Stimulated activated CD4-positive, alpha-beta T cell treated with anti-CD3 and anti-CD28 coated beads, Interleukin-4, amount 100 ng/mL, for 48 hours (primary cell): ENCODE measurements at regions not wholly inside any gene's neighbourhood (a gene's known extent, or its start where the extent isn't known, plus 50 kb on each side); places are given as distances from the start of the nearest gene placed in this dataset.
A peak's percentile ranks its signal among the peaks of the same experiment; 100 is the strongest.

Experiments used
- DNase-seq, 2 donors: peaks; one replicate each; pipeline ENCODE4 v3.0.0-alpha.2; 2020; ENCODE audit warnings: low read depth in 2 of 2

DNA sequence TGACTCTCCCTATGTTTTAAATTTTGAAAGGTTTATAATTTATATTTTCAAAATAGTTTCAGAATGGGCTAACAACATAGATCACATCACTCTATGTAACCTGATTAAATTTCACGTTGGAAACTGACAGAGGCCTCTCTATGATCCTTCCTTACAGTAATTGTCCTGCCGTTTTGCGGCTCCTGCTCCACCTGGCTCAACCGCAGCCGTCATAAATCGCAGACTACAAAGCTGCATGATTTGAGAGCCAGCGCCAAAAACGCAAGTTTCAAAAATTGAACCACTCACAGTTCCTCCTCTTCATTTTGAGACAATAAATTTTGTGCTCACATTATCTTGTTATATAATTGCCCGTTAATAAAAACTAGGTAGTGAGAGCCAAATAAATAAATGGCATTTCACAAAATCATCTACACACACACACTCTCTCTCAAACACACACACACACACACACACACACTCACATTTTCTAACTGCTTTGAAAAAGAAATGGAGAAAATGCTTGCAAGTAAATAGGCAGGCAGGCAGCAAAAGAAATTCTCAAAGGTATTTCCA lies 263.1 kb upstream of the PSMD7 start:
- no peak for DNase-seq

DNA sequence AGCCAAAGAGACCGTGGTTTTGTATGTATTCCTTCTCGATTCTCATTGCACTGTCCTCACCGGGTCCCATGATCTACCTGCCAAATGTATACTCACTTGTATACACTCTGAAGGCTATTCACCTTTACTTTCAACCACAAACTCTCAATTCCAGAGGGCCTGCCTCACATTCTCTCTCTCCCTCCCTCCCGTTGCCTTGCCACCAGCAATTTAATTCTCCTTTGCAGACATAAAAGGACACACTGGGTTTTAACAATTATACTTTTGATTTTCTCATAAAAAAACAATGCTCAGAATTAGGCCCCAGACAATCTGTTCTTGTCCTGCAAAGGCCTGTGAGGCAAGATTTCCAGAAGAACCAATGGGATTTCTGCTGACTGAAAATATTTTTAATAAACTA lies 265.1 kb upstream of the PSMD7 start:
- no peak for DNase-seq

DNA sequence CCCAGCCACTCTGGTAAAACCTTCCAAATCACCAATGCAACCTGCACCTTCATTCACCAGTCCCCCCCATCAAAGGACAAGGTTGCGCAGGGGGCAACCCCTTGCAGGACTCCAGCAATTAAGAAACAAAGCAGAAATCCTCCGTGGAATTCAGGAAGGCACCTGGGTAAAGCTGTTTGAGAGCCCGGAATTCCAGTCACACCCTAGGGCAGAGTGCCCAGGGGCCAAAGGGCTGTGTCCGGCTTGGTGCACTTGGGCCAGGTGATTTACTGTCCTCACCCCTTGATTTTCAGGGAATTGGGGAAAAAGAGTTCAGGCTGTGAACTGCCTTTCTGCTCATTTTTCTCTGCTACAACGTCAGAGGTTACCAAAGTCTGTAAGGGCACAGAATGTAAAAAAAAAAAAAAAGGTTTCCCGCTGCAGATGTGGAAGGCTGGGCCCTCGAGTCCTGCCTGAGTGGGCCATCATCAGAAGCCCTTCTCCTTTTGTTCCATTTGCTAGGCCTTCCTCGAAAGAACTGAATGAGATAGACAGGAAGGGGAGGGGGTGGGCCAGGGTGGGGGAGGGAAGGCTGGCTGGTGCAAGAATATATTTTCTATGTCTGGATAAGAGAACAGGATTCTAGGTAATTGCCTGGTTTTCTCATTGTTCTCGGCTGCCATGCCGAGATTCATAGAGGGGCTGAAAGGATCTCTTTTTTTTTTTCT lies 266.5 kb upstream of the PSMD7 start:
- no peak for DNase-seq

DNA sequence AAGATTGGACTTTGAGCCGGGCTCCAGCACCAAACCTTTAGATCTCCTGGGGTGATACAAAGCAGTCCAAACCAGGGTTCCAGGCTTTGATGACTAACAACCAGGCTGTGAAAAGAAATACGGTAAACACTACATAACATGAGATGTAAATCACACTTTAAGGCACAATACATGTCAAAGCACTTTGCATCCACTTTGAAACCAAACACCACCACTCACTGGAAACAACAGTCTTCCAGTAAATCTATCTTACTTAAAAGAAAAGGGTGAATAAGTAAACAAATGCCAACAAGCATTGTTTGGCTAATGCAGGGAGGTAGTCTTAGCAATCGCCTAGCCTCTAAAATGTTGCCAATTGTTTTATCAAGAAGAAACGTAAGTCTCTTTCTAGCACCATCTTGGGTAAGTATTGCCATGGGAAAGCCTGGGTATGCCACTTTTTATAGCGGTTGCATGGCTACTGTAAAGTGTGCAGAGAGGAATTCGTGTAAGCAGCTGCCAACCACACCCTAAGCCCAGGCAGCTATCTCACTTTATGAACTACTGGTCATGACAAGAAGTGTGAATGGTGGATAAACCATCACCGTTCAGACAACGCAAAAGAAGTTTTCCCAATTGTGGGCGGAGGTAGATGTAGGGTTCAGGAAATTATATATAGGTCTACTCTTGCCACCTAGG lies 267.4 kb upstream of the PSMD7 start:
- no peak for DNase-seq

DNA sequence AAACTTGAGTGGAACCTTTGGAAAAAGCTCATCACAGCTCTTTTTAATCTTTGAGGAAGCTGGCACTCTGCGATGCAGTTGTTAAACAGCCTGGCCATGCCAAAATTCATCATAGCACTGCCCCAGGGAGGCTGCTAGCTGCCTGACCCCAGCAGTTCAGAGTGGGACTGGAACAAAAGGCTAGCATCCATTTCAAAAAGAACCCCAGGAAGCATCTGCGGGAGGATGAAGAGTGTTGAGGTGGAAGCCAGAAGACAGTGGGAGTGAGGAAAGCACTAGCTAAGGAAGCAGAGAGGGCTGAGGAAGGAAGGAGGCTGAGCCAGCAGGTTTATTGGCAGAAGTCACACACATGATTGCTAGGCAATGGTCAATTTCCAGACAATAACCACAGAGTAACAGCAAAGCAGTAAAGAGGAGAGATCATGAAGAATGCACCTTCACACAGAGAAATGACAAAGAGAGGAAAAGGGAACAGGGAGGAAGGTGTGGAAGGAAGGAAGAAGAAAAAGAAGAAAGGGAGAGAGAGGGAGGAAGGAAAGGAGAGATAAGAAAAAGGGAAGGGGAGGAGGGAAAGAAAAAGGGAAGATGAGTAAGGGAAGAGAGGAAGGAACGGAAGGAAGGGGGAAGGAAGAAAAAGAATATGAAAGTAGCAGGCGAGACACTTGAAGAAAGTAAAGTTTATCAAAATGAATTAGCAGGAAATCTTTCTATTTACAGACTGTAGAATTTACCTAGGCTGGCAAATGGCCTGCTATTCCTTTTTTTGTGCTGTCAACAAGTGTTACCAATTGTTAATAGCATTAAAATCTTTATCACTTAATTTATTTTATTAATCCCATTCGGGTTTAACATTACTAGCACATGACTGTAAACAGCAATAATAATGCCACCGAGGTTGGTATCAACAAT lies 270.0 kb upstream of the PSMD7 start:
- no peak for DNase-seq

DNA sequence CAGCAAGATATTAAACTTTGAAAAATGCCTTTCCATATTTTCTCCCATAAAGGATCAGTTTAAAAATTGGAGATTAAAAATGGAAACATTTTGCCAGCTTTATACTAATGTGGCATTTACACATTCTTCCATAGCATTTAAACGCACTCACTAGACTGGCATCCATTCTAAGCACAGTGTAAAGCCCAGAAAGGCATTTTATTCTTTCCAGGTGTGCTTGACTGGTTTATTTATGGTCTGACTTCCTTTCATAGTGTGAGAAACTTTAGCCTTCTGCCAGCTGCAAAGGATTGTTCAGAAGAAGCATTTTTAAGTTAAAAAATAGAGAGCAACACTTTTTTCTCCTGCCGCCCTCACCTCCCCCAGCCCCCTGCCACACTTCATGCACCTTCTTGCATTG lies 271.7 kb upstream of the PSMD7 start:
- no peak for DNase-seq

DNA sequence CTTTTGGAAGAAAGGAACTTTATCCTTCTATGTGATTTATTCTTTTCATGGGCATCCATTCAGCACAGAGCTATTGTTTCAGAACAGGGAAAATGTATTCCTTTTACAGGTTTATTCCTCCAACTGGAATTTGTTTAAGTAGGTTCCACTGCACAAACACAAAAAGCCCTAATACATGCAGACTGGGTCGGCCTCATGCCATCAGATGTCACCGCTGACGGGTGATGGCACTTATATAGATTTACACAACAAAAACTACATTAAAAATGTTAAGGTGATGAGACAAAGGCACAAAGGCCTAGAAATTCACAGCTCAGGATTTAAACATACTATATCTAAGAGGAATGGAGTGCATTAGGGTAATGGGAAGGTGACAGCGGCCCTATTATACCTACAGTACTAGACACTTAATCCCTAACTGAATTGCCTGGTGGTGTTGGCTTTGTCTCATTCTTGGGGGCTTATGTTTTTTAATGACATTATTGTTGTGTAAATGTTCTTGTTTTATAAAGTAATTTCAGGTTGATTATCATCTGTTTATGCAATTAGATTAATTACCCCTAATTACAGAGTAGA lies 276.4 kb upstream of the PSMD7 start:
- DNase-seq, result no peak

DNA sequence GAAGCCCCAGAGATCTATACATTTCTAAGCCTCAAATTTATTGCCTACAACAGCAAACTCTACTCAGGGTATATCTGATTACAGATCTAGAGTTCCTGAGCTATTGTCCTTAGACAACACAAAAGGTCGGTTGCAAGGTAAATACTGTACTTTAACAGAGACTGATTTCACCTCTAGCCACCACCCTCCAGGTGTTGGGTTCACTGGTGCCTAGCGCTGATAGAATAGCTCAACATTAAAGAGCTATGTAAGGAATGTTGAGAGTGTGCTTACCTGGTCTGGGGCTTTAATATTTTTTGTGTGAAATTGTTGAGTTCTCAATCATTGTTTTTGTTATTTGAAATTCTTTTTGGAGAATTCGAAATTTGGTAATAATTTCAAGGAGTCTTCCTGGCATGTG lies 277.0 kb upstream of the PSMD7 start:
- DNase-seq, result no peak

DNA sequence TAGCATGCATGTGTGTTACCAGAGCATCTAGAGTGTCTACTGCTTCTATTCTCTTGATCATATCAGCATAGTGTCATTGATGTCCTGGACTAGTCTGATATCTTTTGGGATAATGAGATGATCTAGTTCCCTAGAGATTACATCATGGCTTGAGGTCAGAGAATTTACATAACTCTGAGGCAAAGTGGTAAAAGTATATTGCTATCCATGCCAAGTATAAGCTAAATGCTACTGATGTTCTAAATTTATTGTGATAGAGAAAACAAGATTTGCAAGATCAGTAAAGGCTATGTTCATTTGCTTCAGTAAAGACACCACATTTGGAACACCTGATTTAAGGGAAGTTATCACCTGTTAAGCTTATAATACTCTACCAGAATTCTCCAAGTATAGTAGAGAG lies 280.7 kb upstream of the PSMD7 start:
- no peak for DNase-seq

DNA sequence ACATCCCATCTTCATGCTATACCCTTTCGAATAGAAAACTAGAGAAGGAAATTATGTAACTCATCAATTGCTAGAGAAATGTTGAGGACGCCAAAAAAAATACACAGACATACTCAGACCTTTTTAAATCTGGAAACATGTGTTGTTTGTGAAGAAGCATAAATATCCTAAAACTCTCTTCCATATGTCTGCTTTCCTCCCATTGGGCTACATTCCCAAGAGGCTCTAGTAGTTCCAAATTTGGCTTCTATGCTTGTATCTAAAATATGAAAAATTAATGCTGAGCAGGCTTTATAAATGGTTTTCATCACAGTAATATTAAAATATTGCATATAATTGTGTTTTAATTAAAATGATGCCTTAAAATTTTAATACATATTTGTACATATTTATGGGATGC lies 297.9 kb upstream of the PSMD7 start:
- no peak for DNase-seq

DNA sequence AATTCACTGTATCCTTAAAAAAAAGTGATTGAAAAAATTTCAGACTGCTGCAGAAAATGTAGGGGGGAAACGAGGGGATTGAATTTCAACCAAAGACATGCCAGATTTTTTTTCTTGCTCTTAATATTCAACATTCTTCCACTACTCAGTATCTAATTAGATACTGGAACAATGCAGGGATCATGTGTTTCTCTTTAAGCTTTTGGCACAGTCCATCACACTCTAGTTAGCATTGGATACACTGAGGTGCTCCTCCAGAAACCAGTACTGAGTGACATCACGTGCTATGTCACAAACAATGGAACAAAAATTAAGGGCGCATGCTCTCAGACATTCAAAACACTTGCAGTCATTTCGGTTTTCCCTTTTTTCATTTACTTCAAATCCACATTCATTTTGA lies 298.6 kb upstream of the PSMD7 start:
- DNase-seq, result no peak

DNA sequence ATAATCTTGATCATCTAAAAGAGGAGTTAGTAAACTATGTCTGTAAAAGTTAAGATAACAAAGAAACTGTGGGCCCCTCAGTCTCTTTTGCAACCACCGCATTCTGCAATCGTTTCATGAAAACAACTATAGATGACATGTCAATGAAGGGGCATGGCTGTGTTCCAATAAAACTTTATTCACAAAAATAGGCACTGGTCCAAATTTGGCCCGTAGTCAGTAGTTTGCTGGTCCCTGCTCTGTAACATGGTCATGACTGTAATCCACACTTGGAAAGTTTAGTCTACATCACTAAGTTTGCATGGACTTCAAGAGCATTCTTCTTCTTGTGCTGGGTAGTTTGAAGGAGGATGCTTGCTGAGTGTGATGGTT lies 299.3 kb upstream of the PSMD7 start:
- no peak for DNase-seq

DNA sequence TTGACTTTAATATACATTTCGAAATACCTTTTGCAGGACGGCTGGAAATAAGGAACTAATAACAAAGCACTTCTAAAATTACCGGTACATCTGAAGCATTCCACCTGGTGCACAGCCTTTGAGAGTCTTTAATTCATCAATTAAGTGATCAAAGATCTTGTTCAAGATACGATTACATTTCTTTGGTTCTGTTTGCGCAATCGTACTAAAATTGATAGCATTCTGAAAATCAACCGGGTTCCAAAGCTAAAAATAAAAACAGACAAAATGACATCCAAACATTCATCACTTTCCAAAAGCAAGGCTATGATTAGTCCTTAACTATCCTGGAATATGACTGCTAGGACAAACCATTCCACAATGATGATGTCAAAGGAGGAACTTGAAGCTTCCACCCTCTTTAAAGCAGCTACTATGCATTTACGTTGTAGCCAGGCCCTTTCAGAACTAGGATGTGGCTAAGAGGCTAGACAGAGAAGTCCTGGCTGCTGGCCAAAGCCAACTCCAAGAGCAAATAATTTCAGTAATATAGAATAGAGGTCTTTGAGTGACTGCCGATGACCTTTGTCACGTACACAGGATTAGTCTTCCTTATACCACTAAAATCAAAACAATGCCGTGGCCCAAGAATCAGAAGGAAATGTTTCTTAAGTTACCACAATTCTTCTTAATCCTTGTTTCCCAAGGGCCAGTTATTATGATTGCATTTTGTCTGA lies 299.8 kb upstream of the PSMD7 start:
- DNase-seq, result no peak

DNA sequence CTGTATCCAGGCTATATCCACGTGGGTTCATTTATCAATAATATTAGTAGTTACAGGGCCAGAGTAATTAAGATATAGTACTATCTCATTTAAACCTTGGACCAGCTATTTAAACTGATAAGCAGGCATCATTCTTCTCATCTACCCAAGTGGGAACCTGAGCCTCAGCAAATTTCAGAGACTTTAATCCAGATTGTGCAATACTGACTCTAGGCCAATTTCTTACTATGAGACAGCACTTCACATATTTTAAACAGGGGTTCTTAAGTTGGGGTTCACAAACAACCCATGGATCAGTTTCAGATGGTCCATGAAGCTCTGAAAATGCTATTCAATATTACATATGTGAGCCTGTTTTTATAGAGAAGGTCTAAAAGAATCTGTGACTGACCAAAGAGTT lies 302.7 kb upstream of the PSMD7 start:
- no peak for DNase-seq

DNA sequence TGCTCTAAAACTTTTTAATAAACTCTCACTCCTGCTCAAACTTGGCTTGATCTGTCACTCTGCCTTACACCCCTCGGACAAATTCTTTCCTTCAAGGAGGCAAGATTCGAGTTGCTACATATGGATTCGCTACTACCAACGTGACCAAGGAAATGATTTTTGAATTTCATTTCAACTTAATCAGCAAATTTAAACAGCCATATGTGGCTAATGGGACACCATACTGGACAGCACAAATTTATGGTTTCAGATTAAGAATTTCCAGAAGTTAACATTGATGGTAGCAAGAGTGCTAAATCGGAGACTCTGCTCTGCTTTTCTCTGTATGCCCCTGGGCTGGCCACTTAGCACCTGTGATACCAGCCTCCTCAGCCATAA lies 318.2 kb upstream of the PSMD7 start:
- no peak for DNase-seq

DNA sequence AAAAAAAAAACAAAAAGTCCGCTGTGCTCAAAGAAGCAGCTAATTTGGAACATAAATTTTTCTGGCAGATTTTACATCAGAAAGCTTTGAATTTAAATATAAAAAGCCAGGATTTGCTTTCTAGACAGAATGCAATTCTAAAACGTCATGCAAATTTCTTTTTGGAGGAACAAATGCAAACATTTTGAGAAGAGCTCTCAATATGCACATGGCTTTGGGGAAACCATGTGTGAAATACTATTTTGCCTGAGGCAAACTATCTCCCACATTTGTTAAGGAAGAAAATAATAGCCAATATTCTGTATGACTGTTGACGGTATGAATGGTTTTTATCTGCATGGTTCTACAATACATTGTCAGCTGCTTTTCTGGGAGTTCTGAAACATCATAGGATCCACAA lies 320.0 kb upstream of the PSMD7 start:
- no peak for DNase-seq

DNA sequence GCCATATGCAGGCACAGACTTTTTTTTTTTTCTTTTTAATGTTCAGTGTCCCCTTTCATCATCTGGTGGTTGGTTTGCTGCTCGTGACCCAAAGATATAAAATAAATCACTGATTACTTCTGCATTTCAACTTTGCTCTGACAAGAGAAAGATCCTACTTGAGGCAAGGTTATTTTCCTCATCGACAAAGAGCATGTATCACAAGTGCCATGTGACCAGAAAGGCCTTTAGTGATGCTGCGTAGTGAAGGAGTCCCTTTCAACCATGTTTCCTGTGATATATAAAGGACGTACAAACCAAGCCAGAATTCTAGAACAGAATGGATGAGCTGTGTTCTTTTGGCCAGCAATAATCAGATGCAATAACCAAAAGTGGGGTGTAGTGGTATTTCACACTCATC lies 323.4 kb upstream of the PSMD7 start:
- no peak for DNase-seq

DNA sequence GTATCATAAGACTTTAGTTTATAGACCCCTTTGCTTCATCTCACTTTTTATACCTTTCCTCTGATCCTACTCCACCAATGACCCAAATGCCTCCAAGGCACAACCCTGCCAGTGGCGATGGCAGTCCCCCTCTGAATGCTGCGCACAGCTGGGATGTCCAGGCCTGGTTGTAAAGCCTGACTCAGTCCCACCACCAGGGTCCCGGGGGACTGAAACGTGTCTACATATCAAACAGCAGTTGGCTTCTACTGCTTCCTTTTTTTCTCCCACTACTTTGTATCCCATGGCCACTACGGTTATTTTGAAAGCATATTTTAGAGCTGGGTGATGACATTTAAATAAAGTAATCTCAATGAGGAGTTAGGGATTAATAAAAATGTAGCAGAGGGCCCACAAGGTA lies 329.8 kb upstream of the PSMD7 start:
- DNase-seq, result no peak

DNA sequence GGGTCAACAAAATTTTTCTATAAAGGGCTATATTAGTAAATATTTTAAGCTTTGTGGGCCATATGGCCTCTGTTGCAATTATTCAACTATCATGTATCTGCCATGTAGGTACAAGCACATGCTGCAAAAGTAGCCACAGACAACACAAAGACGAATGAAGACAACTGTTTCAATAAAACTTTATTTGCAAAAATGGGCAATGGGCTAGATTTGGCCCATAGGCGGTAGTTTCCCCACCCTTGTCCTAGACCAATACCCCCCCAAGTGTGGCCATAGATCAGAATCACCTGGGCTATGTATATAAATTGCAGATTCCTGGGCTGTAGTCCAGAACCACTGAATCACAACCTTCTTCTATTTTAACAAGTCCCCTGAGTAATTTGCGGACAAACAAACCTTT lies 331.0 kb upstream of the PSMD7 start:
- no peak for DNase-seq

DNA sequence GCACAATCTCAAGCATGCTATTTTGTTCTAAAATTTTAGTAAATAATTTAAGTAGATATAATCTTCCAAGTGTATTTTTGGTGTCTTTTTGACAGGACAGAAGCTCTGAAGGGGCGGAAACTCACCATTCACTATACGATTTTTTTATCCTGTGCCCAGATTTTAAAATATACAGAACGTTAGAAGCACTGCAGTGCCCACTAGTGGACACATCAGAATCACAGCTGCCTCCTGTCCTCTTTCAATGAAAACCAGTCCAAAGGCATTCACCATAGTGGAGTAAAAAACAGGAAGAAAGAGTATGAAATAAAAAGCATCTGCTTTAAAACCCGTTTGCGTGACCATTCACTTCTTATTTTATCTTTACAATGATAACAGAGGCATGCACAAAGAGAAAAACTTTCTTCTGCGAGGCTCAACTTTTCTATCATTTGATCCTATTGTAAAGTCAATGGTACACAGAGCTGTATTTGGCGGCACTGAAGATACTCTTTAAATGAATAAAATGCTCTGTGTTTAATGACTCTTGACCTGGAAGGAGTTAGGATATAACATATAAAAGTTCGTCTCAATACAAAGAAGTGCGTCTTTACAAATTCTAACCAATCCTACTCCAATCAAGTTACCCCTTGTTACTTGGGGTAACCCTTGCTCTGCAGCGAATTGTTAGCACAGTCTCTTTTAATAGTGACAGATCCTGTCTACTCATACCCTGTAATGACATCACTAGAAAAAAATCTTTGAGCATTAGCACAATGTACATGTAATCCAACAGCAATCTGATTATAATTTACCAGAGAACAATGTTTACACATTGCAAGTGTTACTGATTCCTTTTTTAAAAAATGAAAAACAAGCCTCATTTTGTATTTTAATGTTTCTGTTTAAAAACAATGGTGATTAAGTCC lies 339.8 kb upstream of the PSMD7 start:
- DNase-seq, result peak; percentile 7 to 11

DNA sequence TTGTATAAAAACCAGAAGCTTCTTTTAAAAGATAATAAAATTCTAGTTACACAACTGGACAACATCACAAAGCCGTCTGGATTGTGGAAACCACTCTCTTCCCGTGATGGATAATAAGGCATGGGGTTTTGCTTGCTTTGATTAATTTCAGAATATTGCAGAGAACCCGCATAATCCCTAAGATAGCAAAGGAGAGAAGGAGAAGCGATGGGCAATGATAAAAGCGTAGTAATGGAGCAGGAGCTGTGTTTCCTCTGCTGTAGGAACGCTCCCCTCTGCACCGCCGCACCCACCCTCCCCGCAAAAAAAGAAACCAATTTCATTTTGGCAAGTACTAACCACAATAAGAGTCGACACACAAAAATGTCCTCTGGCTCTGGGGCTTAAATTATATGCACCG lies 340.9 kb upstream of the PSMD7 start:
- DNase-seq, result no peak
